Superior temporal gyrus (tissue), 1 donor: ENCODE measurements at regions not wholly inside any gene's neighbourhood (a gene's known extent, or its start where the extent isn't known, plus 50 kb on each side); places are given as distances from the start of the nearest gene placed in this dataset.
"Not testable (repeated sequence)": the region's sequence is repeated elsewhere in the genome, so short reads cannot be mapped to it uniquely, and the experiment has no call there.

Source experiments
- DNase-seq: peaks from one replicate; pipeline ENCODE4 v3.0.0-alpha.2; 2016; ENCODE audit errors: extremely low spot score

DNA sequence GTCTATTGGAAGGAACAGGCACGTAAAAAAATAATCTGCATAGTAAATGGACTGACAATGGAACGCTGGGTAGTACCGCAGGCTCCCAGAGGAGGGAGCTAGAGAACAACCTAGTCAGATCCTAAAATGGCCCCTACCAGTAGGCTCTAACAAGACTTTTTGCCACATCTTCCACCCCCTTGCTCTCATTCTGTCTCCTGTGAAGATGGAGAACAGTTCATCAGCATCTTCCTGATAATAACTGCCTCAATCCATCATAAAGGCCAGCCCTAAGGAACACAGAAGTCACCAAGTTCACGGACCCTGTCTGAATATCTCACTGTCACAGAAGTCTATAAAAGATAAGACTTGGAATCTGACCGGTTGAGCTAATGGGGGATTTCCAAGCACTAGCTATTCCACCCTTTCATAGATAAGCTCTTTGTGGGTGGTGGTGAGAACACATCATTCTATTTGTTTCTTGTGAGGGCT, 133.4 kb downstream of the SLC1A3 start:
- peak; percentile 79 for DNase-seq

- DNase-seq = no peak
Observed at GRCh38 chr5:36740259-36740898, 134.0 kb downstream of the SLC1A3 start.

DNA sequence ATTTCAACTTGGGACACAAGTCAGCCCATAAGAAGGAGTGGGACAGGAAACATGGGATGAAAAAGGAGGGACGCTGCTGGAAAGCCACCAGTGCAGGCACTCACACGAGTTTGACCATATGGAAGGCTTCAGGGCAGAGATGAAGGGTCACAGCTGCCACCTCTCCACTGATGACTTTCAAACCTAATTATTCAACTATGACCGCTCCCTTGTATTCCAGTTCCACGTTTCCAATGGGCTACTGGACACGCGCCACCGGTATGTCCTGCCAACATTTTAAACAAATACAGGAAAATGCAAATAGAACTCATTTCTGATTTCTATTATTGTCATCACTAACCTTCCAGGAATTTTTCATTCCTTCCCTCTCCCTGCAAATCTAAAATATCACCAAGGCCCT, 134.7 kb downstream of the SLC1A3 start:
- DNase-seq = no peak

- DNase-seq = peak; percentile 70
Observed at GRCh38 chr5:36743891-36744772, 132.4 kb upstream of the NIPBL start.

DNA sequence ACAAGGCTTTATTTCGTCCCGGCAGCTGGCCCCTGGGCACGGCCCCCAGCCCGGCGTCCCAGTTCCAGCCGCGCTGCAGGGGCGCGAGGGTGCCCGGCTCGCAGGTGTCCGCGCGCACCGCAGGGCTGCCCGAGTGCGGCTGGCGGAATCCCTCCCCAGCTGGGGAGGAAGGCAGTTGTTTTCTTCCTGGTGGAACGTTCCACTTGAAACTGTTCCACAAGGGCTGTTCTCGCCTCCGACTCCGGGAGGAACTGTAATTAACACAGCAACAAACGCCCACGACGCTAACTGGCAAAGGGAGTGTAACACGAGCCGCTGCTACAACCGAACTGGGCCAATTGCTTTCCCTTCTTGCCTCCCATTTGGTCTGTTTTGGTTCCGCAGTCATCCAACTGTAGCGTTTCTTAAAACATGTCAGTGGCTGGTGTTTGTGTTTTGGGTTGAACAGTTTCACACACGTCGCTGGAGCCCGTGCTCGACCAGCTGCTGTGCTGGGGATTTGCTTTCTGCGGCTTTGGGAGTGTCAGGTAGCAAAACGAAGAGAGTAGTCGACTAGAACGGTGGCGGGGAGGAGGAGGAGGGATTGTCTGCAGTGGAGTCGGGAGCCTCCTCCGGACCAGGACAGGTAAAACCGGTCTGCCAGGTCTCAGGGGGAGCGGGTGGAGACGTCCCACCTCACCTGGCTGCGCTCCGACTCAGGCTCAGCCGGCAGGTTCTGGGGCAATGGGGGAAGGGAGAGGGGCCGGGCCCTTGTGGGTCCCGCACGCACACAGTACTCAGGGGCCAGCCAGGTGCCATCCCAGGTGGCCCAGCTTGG, 131.6 kb upstream of the NIPBL start:
- peak; percentile 66 for DNase-seq

DNA sequence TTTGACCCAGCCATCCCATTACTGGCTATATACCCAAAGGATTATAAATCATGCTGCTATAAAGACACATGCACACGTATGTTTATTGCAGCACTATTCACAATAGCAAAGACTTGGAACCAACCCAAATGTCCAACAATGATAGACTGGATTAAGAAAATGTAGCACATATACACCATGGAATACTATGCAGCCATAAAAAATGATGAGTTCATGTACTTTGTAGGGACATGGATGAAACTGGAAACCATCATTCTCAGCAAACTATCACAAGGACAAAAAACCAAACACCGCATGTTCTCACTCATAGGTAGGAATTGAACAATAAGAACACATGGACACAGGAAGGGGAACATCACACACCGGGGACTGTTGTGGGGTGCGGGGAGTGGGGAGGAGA, 128.8 kb upstream of the NIPBL start:
- not testable (repeated sequence) for DNase-seq

GRCh38 chr5:36751886-36752285, 124.7 kb upstream of the NIPBL start:
- no peak for DNase-seq

DNA sequence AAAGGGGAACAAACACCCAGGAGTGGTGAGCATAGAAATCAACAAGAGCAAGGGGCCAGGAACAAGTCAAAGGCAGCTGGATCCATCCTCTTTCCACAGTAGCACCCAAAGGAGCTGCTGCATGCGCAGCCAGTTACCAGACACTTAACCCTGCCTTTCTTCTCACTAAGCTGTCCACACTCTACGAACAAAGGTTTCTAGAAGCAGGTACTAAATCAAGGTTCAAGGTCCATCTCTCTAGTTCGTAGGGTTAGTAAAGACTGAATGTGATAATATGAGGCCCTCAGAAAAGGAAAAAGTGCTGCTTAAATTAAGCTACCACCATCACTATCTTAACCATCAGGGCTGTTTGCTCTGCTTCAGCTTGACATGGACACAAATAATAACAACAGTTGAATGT, 121.2 kb upstream of the NIPBL start:
- no peak for DNase-seq

DNA sequence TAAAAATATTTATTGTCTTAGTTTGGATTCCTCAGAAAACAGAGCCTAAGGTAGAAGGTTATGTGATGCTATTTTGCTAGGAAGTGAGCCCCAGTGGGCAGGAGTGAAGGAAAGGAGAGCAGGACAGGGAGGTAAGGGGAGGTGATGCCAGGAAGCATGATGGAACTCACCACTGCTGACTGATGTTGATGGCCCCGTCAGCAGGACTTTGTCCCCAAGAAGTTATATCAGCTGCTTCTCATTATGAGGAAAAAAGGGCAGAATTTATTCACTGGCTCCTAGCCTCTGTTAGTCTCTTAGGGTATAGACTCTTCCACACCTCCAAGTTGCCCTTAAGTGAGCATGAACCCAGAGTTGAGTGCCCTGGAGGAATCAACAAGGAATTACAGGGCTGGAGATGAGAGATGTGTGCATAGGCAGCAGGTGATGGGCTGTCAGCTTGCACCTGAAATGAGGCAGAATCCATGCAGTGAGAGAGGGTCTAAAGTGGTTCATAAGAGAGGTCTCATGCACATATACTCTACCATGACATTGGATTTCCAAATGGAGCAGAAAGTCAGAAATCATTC, 120.6 kb upstream of the NIPBL start:
- no peak for DNase-seq

GRCh38 chr5:36756848-36757247, 119.7 kb upstream of the NIPBL start:
- DNase-seq = no peak

DNA sequence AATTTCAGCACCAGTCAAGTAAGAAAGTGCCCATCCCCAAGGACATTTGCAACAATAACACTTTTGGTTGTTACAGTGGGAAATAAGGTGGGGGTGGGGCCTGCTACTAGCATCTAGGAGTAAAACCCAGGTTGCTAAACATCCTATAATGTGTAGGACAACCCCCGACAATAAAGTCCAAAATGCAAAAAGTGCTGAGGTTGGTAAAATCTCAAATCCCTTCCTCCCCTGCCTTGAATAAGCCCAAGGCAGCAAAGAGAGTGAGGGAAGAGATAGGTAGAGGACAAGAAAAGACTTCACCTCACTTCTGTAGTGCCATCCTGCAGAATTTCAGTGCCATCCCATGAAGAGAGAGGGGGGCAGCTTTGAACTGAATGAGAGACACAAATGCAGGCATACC, 117.5 kb upstream of the NIPBL start:
- no peak for DNase-seq

GRCh38 chr5:36763454-36763853, 113.1 kb upstream of the NIPBL start:
- DNase-seq = no peak

- DNase-seq = no peak
Observed at GRCh38 chr5:36765876-36766275, 110.7 kb upstream of the NIPBL start.

DNA sequence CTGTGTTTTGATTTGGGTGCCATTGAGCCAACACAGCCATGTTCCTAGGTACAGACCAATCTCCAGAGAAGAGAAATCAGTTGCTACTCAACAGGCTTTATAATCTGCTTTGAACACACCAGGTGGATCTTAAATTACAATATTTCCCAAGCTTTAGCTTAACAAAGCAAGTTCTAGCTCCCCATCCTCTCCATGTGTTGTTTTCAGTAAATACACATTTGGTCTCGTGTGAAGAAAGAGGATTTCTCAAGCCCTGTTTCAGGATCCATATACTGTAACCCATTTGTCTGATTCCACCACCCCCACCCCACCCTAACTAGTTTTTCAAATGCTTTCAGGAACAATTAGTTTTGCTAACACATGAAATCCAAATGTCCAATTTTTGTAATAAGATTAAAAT, 109.6 kb upstream of the NIPBL start:
- DNase-seq = no peak

DNA sequence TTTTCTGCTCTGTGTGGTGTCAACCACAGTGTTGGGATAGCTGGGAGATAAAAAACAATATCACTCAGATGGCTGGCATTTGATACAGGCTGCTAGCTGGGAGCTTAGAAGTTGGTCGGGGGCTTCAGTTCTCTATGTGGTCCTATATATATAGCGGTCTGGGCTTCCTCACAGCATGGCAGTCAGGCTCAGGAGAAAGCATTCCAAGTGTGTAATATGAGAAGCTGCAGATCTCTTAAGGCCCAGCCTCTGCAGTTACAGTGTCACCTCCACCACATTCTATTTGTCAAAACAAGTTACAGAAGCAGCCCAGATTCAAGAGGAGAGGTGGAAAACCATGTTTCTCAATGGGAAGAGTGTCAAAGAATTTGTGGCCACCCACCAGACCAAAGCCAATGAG, 108.1 kb upstream of the NIPBL start:
- DNase-seq = no peak

DNA sequence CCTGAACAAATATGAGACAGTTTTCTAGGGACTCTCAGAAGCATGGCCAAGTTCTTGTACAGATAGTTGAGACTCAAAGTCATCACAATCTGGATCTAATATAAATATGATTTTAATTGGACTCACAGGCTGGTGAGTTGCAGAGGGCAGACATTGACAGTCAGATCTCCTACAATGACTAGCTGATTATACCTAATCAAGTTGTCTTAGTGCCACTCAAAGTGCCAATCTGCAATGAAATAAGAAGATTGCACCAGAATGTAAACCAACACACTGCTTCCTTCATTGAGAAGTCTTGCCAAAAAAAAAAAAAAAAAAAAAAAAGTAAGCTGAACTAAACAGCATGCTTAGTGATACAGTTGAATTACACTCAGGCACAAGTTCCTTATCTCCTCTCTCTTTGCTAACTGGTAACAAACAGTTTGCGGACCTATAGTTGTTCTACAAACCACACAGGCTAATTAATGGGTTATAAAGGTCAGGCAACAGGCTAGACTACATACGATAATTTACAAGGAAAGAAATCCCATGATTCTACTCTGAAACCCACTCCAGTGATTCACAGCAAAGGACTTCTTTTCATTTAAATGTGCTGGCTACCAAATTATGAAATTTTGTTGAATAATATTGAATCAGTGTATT, 107.3 kb upstream of the NIPBL start:
- DNase-seq = no peak

- DNase-seq = no peak
Observed at GRCh38 chr5:36770125-36770524, 106.4 kb upstream of the NIPBL start.

GRCh38 chr5:36772276-36773140, 104.1 kb upstream of the NIPBL start:
- no peak for DNase-seq

DNA sequence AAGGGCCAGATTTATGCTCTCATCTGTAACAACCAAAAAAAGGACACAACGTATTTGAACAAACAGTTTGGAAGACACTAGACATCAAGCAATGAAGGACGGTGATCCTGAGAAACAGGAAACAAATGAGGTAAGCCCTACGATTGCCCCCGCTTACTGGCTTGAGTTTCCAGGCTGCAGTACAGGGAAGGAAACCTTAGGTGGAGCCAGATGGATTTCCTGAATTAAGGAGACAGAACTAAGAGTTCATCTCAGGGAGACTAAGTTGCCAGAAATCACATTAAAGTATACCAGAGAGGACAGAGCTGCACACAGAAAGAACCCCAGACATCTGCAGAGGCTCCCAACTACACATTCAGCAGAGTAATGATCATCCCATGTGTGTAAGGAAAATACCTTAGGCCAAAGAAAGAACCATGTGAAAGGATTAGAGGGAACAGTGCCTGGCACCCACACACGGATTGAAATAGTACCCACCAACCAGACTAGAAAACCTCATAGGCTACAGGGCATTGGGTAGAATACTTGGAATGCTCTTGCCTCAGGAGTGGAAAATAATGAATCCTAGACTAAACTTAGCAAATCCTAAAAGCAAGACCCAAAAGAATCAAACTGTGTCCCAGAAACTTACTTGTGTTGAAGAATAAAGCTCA, 99.3 kb upstream of the NIPBL start:
- DNase-seq = no peak

DNA sequence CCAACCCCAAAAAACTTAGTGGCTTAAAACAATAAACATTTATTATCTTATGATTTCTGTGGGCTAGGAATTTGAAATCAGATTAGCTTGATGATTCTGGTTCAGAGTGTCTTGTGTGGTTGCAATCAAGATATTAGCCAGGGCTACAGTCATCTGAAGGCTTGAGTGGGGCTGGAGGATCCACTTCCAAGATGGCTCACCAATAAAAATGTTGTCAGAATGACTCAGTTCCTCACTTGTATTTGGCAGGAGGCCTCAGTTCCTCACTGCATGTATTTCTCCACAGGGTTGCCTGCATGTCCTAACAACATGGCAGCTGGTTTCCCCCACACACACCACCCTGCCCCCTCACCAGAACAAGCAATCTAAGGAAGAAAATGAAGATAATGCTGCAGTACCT, 98.2 kb upstream of the NIPBL start:
- DNase-seq = no peak
